HepG2 (cell line): ENCODE measurements at regions not wholly inside any gene's neighbourhood (a gene's known extent, or its start where the extent isn't known, plus 50 kb on each side); places are given as distances from the start of the nearest gene placed in this dataset.
A peak's percentile ranks its signal among the peaks of the same experiment; 100 is the strongest.

ENCODE experiments used
- ATAC-seq: fragments of 200-7000 bp; cut with Tn5 transposase; 3 replicates; pipeline ENCODE4 v1.9.1; 2020; ENCODE audit warnings: mild to moderate bottlenecking, moderate library complexity
- BruUV-seq: library from RNA; stranded (reverse); fragments of 400-500 nt; replicated peaks from 2 replicates; lab custom pipeline; 2021; lab: Mats Ljungman, UMichigan
- CTCF ChIA-PET: fragments of 300-600 bp; formaldehyde crosslinking; extraction: SDS; loops from one replicate; lab custom pipeline; 2021; ENCODE audit warnings: low total read pairs, inconsistent platforms, low intra/inter-chr PET ratio; lab: Yijun Ruan, JAX
- POLR2A ChIA-PET: fragments of 350-600 bp; sonication (Branson Sonifier 250); formaldehyde crosslinking; loops from one replicate; lab custom pipeline; 2020; ENCODE audit warnings: antibody characterized with exemption, inconsistent platforms; lab: Yijun Ruan, JAX
- DNase-seq: peaks from one replicate; pipeline ENCODE4 v3.0.0-alpha.2; 2015; ENCODE audit warnings: low spot score
- FAIRE-seq: peaks from 3 replicates; lab custom pipeline; 2011; peaks lifted over from hg19 to GRCh38; lab: Jason Lieb, UNC
- H2AFZ ChIP-seq: one replicate; pipeline ENCODE4 v1.6.1; 2011; ENCODE audit warnings: low read length, inconsistent platforms
- H3K27ac ChIP-seq: fragments of 300-600 bp; 3 replicates; pipeline ENCODE4 v1.8.0; 2011; ENCODE audit warnings: mixed run types, mild to moderate bottlenecking, mixed read lengths, low read length, inconsistent platforms; ENCODE audit not compliant: insufficient read depth; ENCODE audit errors: extremely low read length
- H3K27me3 ChIP-seq, 2 experiments: fragments of 200-600 bp in 1 of 2; 2 replicates in 1 of 2; 3 replicates in 1 of 2; pipeline versions ENCODE4 v1.6.0 to v1.8.0; 2011; ENCODE audit warnings: low read length in 2 of 2, mild to moderate bottlenecking in 2 of 2, moderate library complexity in 2 of 2, inconsistent platforms in 1 of 2; ENCODE audit not compliant: insufficient read depth in 2 of 2, control insufficient read depth in 1 of 2
- H3K36me3 ChIP-seq, 2 experiments: fragments of 200-600 bp in 1 of 2; replicated peaks in 1 of 2; 2 replicates in 1 of 2; 3 replicates in 1 of 2; pipeline versions ENCODE4 v1.5.1 to v1.8.0; 2011; ENCODE audit warnings: low read length in 2 of 2, inconsistent platforms in 1 of 2; ENCODE audit not compliant: insufficient read depth in 2 of 2, control insufficient read depth in 1 of 2
- H3K4me1 ChIP-seq: 2 replicates; pipeline ENCODE4 v1.5.1; 2012; ENCODE audit warnings: low read length, inconsistent platforms; ENCODE audit not compliant: insufficient read depth
- H3K4me2 ChIP-seq: 2 replicates; pipeline ENCODE4 v1.6.0; 2011; ENCODE audit warnings: low read depth, low read length, inconsistent platforms
- H3K4me3 ChIP-seq, 3 experiments: fragments of 200-600 bp in 1 of 3; sonication (generic), shearing (Covaris generic) in 1 of 3; replicated peaks in 1 of 3; 2 replicates each; pipeline ENCODE4 v1.5.1; 2011 to 2016; ENCODE audit warnings: low read length in 3 of 3, inconsistent platforms in 2 of 3, low read depth in 2 of 3, mild to moderate bottlenecking in 2 of 3, control low read depth in 1 of 3, mixed read lengths in 1 of 3; ENCODE audit not compliant: insufficient read depth in 1 of 3
- H3K79me2 ChIP-seq: one replicate; pipeline ENCODE4 v1.6.1; 2011; ENCODE audit warnings: low read length, inconsistent platforms; ENCODE audit not compliant: insufficient read depth
- H3K9ac ChIP-seq: 2 replicates; pipeline ENCODE4 v1.6.0; 2011; ENCODE audit warnings: mild to moderate bottlenecking, low read depth, low read length, inconsistent platforms; ENCODE audit not compliant: insufficient read depth
- H3K9me3 ChIP-seq: 2 replicates; pipeline ENCODE4 v1.5.1; 2012; ENCODE audit warnings: mild to moderate bottlenecking, low read length
- H4K20me1 ChIP-seq: 2 replicates; pipeline ENCODE4 v1.6.0; 2011; ENCODE audit warnings: inconsistent platforms, mild to moderate bottlenecking, low read length, moderate library complexity; ENCODE audit not compliant: insufficient read depth
- CEBPB ChIP-seq: IDR thresholded peaks from 2 replicates; pipeline ENCODE4 v1.6.1; 2011; ENCODE audit warnings: low read depth, low read length, improper control_type of control experiment, borderline replicate concordance
- CEBPG ChIP-seq: IDR thresholded peaks from 2 replicates; pipeline ENCODE4 v1.6.1; 2016
- MAFK ChIP-seq, 2 experiments: IDR thresholded peaks in 1 of 2; conservative IDR thresholded peaks in 1 of 2; 2 replicates each; pipeline ENCODE4 v1.6.1; 2011; ENCODE audit warnings: improper control_type of control experiment in 2 of 2, low read length in 2 of 2
- ZNF124 ChIP-seq: sonication (generic); formaldehyde crosslinking; IDR thresholded peaks from 2 replicates; pipeline ENCODE4 v1.4.0; 2020; ENCODE audit warnings: missing genetic modification reagents
- ZNF143 ChIP-seq: sonication (generic); formaldehyde crosslinking; IDR thresholded peaks from 2 replicates; pipeline ENCODE4 v1.4.0; 2020; ENCODE audit warnings: missing genetic modification reagents
- ZNF367 ChIP-seq: sonication (generic); formaldehyde crosslinking; IDR thresholded peaks from 2 replicates; pipeline ENCODE4 v1.4.0; 2020; ENCODE audit warnings: missing genetic modification reagents, borderline replicate concordance
- ZNF431 ChIP-seq: sonication (generic); formaldehyde crosslinking; IDR thresholded peaks from 2 replicates; pipeline ENCODE4 v1.9.0; 2022; ENCODE audit warnings: missing genetic modification reagents, low read depth, mild to moderate bottlenecking, borderline replicate concordance
- ZNF746 ChIP-seq: sonication (generic); formaldehyde crosslinking; IDR thresholded peaks from 2 replicates; pipeline ENCODE4 v1.8.0; 2022; ENCODE audit warnings: mild to moderate bottlenecking, missing genetic modification reagents
- ZUFSP ChIP-seq: sonication (generic); formaldehyde crosslinking; IDR thresholded peaks from 2 replicates; pipeline ENCODE4 v1.9.0; 2021; ENCODE audit warnings: missing genetic modification reagents, mild to moderate bottlenecking, borderline replicate concordance
- WGBS: methylation state at CpG from one replicate; pipeline ENCODE4 v1.1.6; 2017; ENCODE audit warnings: low lambda C conversion rate; 5-methylcytosine and 5-hydroxymethylcytosine counted together
- in situ Hi-C: cut with HindIII; loops from 2 replicates; pipeline ENCODE4 v1.10.0; 2017; ENCODE audit warnings: low pct_unique_long_range_greater_than_20kb; ENCODE audit not compliant: extremely low pct_ligation_motif_present
- intact Hi-C: fragments of 100-400 bp; cut with micrococcal nuclease; formaldehyde crosslinking; loops from one replicate; pipeline ENCODE4 v1.10.0; 2022; ENCODE audit not compliant: unreplicated experiment

- in situ Hi-C loops (no loop called here), intact Hi-C loops (no loop called here)
- Histone ChIP-seq H3K4me2 (no peak overlapping the region), H3K79me2 (no peaks in the 10 kb centered on the region), H3K27me3 (peaks cover 0 to 6% of the 10 kb centered on the region in 2 experiments; a peak in 2 of 5 replicates), H3K9ac (no peak overlapping the region), H2AFZ (no peak overlapping the region), H3K36me3 (no peaks in the 10 kb centered on the region), H3K4me1 (peaks cover 13% of the 10 kb centered on the region), H3K9me3 (no peaks in the 10 kb centered on the region)
- CTCF ChIA-PET = no interaction called here
- POLR2A ChIA-PET = no interaction called here
- FAIRE-seq = no peak
- ATAC-seq = peak; percentile 69
- 3% methylated on average over 6 of the region's 11 CpGs for WGBS
- no TSS peak for BruUV-seq
- DNase-seq = peak; percentile 12
- TF ChIP-seq CEBPB (peak; percentile 96), CEBPG (CRISPR knock-in tag) (peak; percentile 77), ZNF746 (CRISPR knock-in tag) (no peak)
- TF ChIP-seq, all 625 proteins: peak for 2
- H3K4me3 ChIP-seq = no peak overlapping the region
- no peaks in the 10 kb centered on the region for H4K20me1 ChIP-seq
- H3K27ac ChIP-seq = no peak overlapping the region
These were observed 59.9 kb upstream of the ZNF354A start for GRCh38 chr5:178790371-178790770.

DNA sequence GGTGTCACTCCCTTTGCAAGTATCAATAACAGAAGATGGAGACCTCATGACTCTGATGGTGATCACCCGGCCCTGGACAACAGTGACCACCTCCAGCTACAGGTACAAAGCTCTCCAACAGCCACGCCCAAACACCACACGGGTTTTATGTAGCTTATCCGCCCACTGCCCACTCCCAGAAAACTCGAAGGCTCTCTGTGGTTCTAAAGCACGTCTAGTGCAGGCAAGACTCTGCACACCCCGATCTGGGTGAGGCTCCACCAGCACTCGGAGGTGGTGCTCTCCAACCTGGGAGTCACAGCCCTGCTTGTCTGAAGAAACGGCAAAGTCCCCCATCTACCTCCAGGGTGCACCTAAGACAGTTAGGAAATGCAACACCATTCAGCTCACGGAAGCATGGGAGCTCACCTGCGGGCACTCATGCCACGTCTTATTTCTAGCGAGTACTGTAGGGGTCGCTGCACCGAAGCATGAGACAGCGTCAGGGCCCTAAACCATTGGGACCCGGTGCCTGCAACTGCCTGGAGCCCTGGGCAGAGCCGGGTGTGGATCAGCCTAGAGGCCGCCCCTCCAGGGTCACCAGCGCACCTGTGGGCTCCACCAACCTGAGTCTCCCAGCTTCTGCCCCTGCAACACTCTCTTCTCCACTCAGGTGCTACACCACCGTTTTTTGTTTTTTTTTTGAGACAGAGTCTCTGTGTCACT is 58.1 kb upstream of the ZNF354A start:
- no peaks in the 10 kb centered on the region for H3K9me3 ChIP-seq
- no peak for DNase-seq
- TF ChIP-seq ZNF431 (no peak), ZUFSP (CRISPR knock-in tag) (no peak), MAFK (conservative IDR thresholded peaks at IDR 0.05 in 1 of 2, IDR thresholded peaks at IDR 0.05 in 1 of 2; ENCODE audit: low read length in 2 of 2) (no peak), ZNF143 (no peak), ZNF124 (no peak), ZNF367 (CRISPR knock-in tag) (no peak)
- in situ Hi-C loops = no loop called here
- H3K27ac ChIP-seq = no peak overlapping the region
- no peak overlapping the region for H3K4me2 ChIP-seq
- no peaks in the 10 kb centered on the region for H3K79me2 ChIP-seq
- H3K36me3 ChIP-seq = no peaks in the 10 kb centered on the region
- 46% methylated on average over 9 of the region's 21 CpGs for WGBS
- H2AFZ ChIP-seq = no peak overlapping the region
- intact Hi-C loops = no loop called here
- H3K27me3 ChIP-seq = peaks cover 0 to 6% of the 10 kb centered on the region in 2 experiments; a peak in 1 of 5 replicates
- H3K4me3 ChIP-seq = no peak overlapping the region
- H4K20me1 ChIP-seq = no peaks in the 10 kb centered on the region
- ChIA-PET CTCF (no interaction called here), POLR2A (no interaction called here)
- FAIRE-seq = no peak
- H3K9ac ChIP-seq = no peak overlapping the region
- no TSS peak for BruUV-seq
- ATAC-seq = no peak
- H3K4me1 ChIP-seq = peaks cover 13% of the 10 kb centered on the region
